Lung (tissue), 11 donors: ENCODE measurements at regions not wholly inside any gene's neighbourhood (a gene's known extent, or its start where the extent isn't known, plus 50 kb on each side); places are given as distances from the start of the nearest gene placed in this dataset.

ENCODE experiments used
- ATAC-seq: fragments of 200-7000 bp; cut with Tn5 transposase; one replicate; pipeline ENCODE4 v1.9.1; 2020; ENCODE audit warnings: moderate number of reproducible peaks; ENCODE audit not compliant: insufficient read depth, low FRiP score
- DNase-seq, 3 donors: peaks; one replicate each; pipeline ENCODE4 v3.0.0-alpha.2; 2013 to 2017
- H3K27ac ChIP-seq, 2 donors: one replicate each; pipeline ENCODE4 v1.5.1; 2013; ENCODE audit warnings: mild to moderate bottlenecking in 2 of 2, moderate library complexity in 2 of 2, control low read depth in 1 of 2, inconsistent platforms in 1 of 2, low read depth in 1 of 2, low read length in 1 of 2
- H3K27me3 ChIP-seq, 3 donors: one replicate each; pipeline ENCODE4 v1.5.1; 2013; ENCODE audit warnings: low read length in 2 of 3; ENCODE audit not compliant: control insufficient read depth in 3 of 3, insufficient read depth in 3 of 3
- H3K36me3 ChIP-seq, 4 donors: one replicate each; pipeline ENCODE4 v1.5.1; 2013; ENCODE audit warnings: low read length in 4 of 4, mild to moderate bottlenecking in 1 of 4, moderate library complexity in 1 of 4; ENCODE audit not compliant: control insufficient read depth in 4 of 4, insufficient read depth in 4 of 4
- H3K4me1 ChIP-seq, 5 donors: one replicate each; pipeline ENCODE4 v1.5.1; 2013; ENCODE audit warnings: low read length in 5 of 5, mild to moderate bottlenecking in 2 of 5, moderate library complexity in 1 of 5; ENCODE audit not compliant: control insufficient read depth in 5 of 5, insufficient read depth in 5 of 5
- H3K4me3 ChIP-seq: one replicate; pipeline ENCODE4 v1.5.1; 2013; ENCODE audit warnings: mild to moderate bottlenecking, control low read depth, moderate library complexity
- H3K9ac ChIP-seq, 2 donors: one replicate each; pipeline ENCODE4 v1.5.1; 2013; ENCODE audit warnings: low read length in 2 of 2, control low read depth in 1 of 2; ENCODE audit not compliant: insufficient read depth in 1 of 2
- H3K9me3 ChIP-seq, 4 donors: one replicate each; pipeline ENCODE4 v1.5.1; 2013; ENCODE audit warnings: low read length in 3 of 4, mild to moderate bottlenecking in 1 of 4, moderate library complexity in 1 of 4; ENCODE audit not compliant: control insufficient read depth in 4 of 4, insufficient read depth in 3 of 4
- CTCF ChIP-seq: IDR thresholded peaks from 2 replicates; pipeline ENCODE4 v1.5.1; 2012; ENCODE audit warnings: mild to moderate bottlenecking; ENCODE audit errors: control extremely low read depth, extremely low read depth
- WGBS, 2 donors: extraction: QIAGEN DNeasy Blood & Tissue Kit; methylation state at CpG; one replicate each; pipeline ENCODE4 v1.1.7; 2013; 5-methylcytosine and 5-hydroxymethylcytosine counted together
- donor health status: control.
- donor health status: control.
- donor health status: Bipolar disorder and iron deficiency.
- donor health status: healthy.
- donor health status: DM: yes; HTN: yes; CAD: no.

GRCh38 chr12:41835556-41835955 lies 309.1 kb downstream of the GXYLT1 start:
- ATAC-seq (no peak), DNase-seq (no peak)
- no peaks in the 10 kb centered on the region for H3K36me3 ChIP-seq
- H3K4me1 ChIP-seq = no peaks in the 10 kb centered on the region
- no peaks in the 10 kb centered on the region for H3K27me3 ChIP-seq
- H3K9ac ChIP-seq = no peak overlapping the region
- H3K9me3 ChIP-seq = peaks cover 0 to 2% (median 0%) of the 10 kb centered on the region in 4 donors
- no peak overlapping the region for H3K27ac ChIP-seq
- TF ChIP-seq CTCF = no peak
- H3K4me3 ChIP-seq = no peak overlapping the region

- H3K4me1 ChIP-seq = no peaks in the 10 kb centered on the region
- DNase-seq = no peak
- no peak for ATAC-seq
- H3K27me3 ChIP-seq = no peaks in the 10 kb centered on the region
- TF ChIP-seq CTCF = no peak
- H3K4me3 ChIP-seq = no peak overlapping the region
- peaks cover 0 to 1% (median 0%) of the 10 kb centered on the region in 4 donors for H3K9me3 ChIP-seq
- no peaks in the 10 kb centered on the region for H3K36me3 ChIP-seq
- H3K9ac ChIP-seq = no peak overlapping the region
- WGBS, 2 donors = 82% methylated on average over 3 of the region's 3 CpGs
- H3K27ac ChIP-seq = no peak overlapping the region
Observed at GRCh38 chr12:41819948-41820347, 324.7 kb downstream of the GXYLT1 start.

- ATAC-seq (no peak), DNase-seq (no peak)
- Histone ChIP-seq H3K4me1 (no peaks in the 10 kb centered on the region), H3K27me3 (no peaks in the 10 kb centered on the region), H3K9ac (no peak overlapping the region), H3K36me3 (no peaks in the 10 kb centered on the region), H3K4me3 (no peak overlapping the region), H3K9me3 (no peaks in the 10 kb centered on the region), H3K27ac (no peak overlapping the region)
- WGBS, 2 donors = 86 to 92% methylated on average over 2 of the region's 2 CpGs
- TF ChIP-seq CTCF = no peak
Observed at GRCh38 chr12:41804026-41804425, 340.6 kb downstream of the GXYLT1 start.

DNA sequence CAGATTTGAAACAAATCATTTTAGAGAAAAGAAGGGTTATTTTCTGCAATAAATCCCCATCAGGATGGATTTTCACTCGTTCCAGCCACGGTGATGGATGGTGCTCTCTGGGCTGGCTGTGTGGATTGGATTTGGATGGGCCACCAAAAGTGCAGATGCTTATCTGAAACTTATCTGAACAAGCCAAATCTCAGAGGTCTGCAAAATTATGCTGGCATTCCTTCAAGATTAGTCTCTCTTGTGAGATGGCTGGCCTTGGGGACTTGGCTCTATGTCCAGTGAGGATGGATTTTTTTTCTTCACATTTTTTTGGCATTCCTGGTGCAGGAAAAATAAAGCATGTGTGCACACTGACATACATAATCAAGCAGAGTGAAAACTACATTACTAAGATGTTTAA lies 341.9 kb downstream of the GXYLT1 start:
- TF ChIP-seq CTCF = no peak
- H3K27me3 ChIP-seq = no peaks in the 10 kb centered on the region
- no peak overlapping the region for H3K4me3 ChIP-seq
- H3K9me3 ChIP-seq = no peaks in the 10 kb centered on the region
- DNase-seq (peak in 2 of 3 donors; percentile 10 to 25), ATAC-seq (no peak)
- H3K27ac ChIP-seq = no peak overlapping the region
- no peaks in the 10 kb centered on the region for H3K4me1 ChIP-seq
- 56 to 93% methylated on average over 2 of the region's 2 CpGs for WGBS, 2 donors
- no peaks in the 10 kb centered on the region for H3K36me3 ChIP-seq
- H3K9ac ChIP-seq = no peak overlapping the region
